Neural cell (in vitro differentiated cells): ENCODE measurements at regions not wholly inside any gene's neighbourhood (a gene's known extent, or its start where the extent isn't known, plus 50 kb on each side); places are given as distances from the start of the nearest gene placed in this dataset.

Experiments used
- H2AFZ ChIP-seq: fragments of 200-600, 300-800 bp; sonication (generic), shearing (Covaris generic); 2 replicates; pipeline ENCODE4 v1.6.0; 2014; ENCODE audit warnings: low read depth, mild to moderate bottlenecking, antibody characterized with exemption, low read length, moderate library complexity
- H3F3A ChIP-seq: fragments of 200-600 bp; shearing (Covaris generic); 2 replicates; pipeline ENCODE4 v1.6.1; 2016; ENCODE audit warnings: mild to moderate bottlenecking, moderate library complexity, mixed read lengths, antibody characterized with exemption, low read length; ENCODE audit not compliant: insufficient read depth, poor library complexity, severe bottlenecking
- H3K27ac ChIP-seq: fragments of 200-600, 300-800 bp; sonication (generic), shearing (Covaris generic); 2 replicates; pipeline ENCODE4 v1.5.1; 2014; ENCODE audit warnings: mild to moderate bottlenecking, low read length, moderate library complexity
- H3K27me3 ChIP-seq: fragments of 300-800, 200-600 bp; sonication (generic), shearing (Covaris generic); 2 replicates; pipeline ENCODE4 v1.6.0; 2014; ENCODE audit warnings: mild to moderate bottlenecking, low read depth, low read length, moderate library complexity; ENCODE audit not compliant: insufficient read depth
- H3K36me3 ChIP-seq: fragments of 300-800, 200-600 bp; sonication (generic), shearing (Covaris generic); 2 replicates; pipeline ENCODE4 v1.5.1; 2014; ENCODE audit warnings: mild to moderate bottlenecking, antibody characterized with exemption, low read length, moderate library complexity; ENCODE audit not compliant: insufficient read depth
- H3K4me2 ChIP-seq: fragments of 300-800, 200-600 bp; sonication (generic), shearing (Covaris generic); 2 replicates; pipeline ENCODE4 v1.6.0; 2014; ENCODE audit warnings: mild to moderate bottlenecking, low read length
- H3K4me3 ChIP-seq: fragments of 300-800, 200-600 bp; sonication (generic), shearing (Covaris generic); 2 replicates; pipeline ENCODE4 v1.5.1; 2014; ENCODE audit warnings: mild to moderate bottlenecking, low read length, moderate library complexity
- H3K79me2 ChIP-seq: fragments of 200-600 bp; shearing (Covaris generic); replicated peaks from 2 replicates; pipeline ENCODE4 v1.6.0; 2014; ENCODE audit warnings: mild to moderate bottlenecking, low read length, moderate library complexity; ENCODE audit not compliant: insufficient read depth
- H3K9ac ChIP-seq: fragments of 300-800, 200-600 bp; sonication (generic), shearing (Covaris generic); 2 replicates; pipeline ENCODE4 v1.6.1; 2016; ENCODE audit warnings: mild to moderate bottlenecking, low read length, mixed read lengths
- H3K9me2 ChIP-seq: fragments of 200-600 bp; shearing (Covaris generic); 2 replicates; pipeline ENCODE4 v1.6.1; 2016; ENCODE audit warnings: mild to moderate bottlenecking, low read length, mixed read lengths; ENCODE audit not compliant: insufficient read depth
- H3K9me3 ChIP-seq: fragments of 200-600, 300-800 bp; sonication (generic), shearing (Covaris generic); 2 replicates; pipeline ENCODE4 v1.6.1; 2016; ENCODE audit warnings: mild to moderate bottlenecking, mixed run types, low read length, moderate library complexity, mixed read lengths
- H4K20me1 ChIP-seq: fragments of 200-600 bp; shearing (Covaris generic); 2 replicates; pipeline ENCODE4 v1.6.1; 2016; ENCODE audit warnings: mild to moderate bottlenecking, mixed run types; ENCODE audit not compliant: insufficient read depth
- CTCF ChIP-seq: fragments of 450-650 bp; IDR thresholded peaks from 2 replicates; pipeline ENCODE4 v1.5.1; 2014; ENCODE audit warnings: antibody characterized with exemption, mild to moderate bottlenecking, moderate library complexity; ENCODE audit not compliant: poor library complexity, severe bottlenecking
- EP300 ChIP-seq: fragments of 450-650 bp; conservative IDR thresholded peaks from 2 replicates; pipeline ENCODE4 v1.6.1; 2014; ENCODE audit warnings: antibody characterized with exemption, mild to moderate bottlenecking, moderate library complexity; ENCODE audit not compliant: poor library complexity, severe bottlenecking
- EZH2 ChIP-seq: fragments of 200-600, 300-800 bp; shearing (Covaris generic), sonication (generic); IDR thresholded peaks from 2 replicates; pipeline ENCODE4 v1.6.1; 2014; ENCODE audit warnings: antibody characterized with exemption, low read length, borderline replicate concordance, mild to moderate bottlenecking; ENCODE audit not compliant: insufficient read depth, poor library complexity, severe bottlenecking
- MXI1 ChIP-seq: fragments of 450-650 bp; conservative IDR thresholded peaks from 2 replicates; pipeline ENCODE4 v1.6.1; 2014; ENCODE audit warnings: antibody characterized with exemption, mild to moderate bottlenecking; ENCODE audit not compliant: poor library complexity, severe bottlenecking
- POLR2AphosphoS5 ChIP-seq: IDR thresholded peaks from 2 replicates; pipeline ENCODE4 v1.6.1; 2012
- RAD21 ChIP-seq: fragments of 450-650 bp; conservative IDR thresholded peaks from 2 replicates; pipeline ENCODE4 v1.6.1; 2014; ENCODE audit warnings: antibody characterized with exemption, mild to moderate bottlenecking, moderate library complexity
- SMC3 ChIP-seq: fragments of 450-650 bp; conservative IDR thresholded peaks from 2 replicates; pipeline ENCODE4 v1.6.1; 2014; ENCODE audit warnings: antibody characterized with exemption, mild to moderate bottlenecking, moderate library complexity; ENCODE audit not compliant: poor library complexity
- TAF1 ChIP-seq: IDR thresholded peaks from 2 replicates; pipeline ENCODE4 v1.6.1; 2012; ENCODE audit warnings: low read depth
- TF ChIP-seq, protein P1 (sequence below): IDR thresholded peaks from 2 replicates; pipeline ENCODE4 v1.6.1; 2012; ENCODE audit warnings: borderline replicate concordance

DNA sequence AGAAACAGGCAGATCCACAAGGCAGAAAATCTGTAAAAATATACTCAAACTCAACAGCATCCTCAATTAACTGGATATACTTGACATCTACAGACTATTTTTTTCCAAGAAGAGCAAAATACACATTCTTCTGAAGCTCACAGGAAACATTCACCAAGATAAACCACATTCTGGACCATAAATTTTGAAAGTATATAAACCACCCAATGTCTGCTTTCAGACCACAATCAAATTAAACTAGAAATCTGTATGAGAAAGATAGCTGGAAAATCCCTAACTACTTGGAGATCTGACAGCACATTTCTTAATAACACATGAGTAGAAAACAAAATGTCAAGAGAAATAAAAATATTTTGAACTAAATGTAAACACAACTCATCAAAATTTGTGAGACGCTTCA, 195.5 kb downstream of the ERMARD start:
- H3F3A ChIP-seq, result no peaks in the 10 kb centered on the region
- H3K9me3 ChIP-seq, result no peaks in the 10 kb centered on the region
- H2AFZ ChIP-seq, result no peak overlapping the region
- TF ChIP-seq MXI1, result no peak
- no peaks in the 10 kb centered on the region for H4K20me1 ChIP-seq
- no peak overlapping the region for H3K9ac ChIP-seq
- no peak overlapping the region for H3K27ac ChIP-seq
- H3K4me2 ChIP-seq, result no peak overlapping the region
- no peaks in the 10 kb centered on the region for H3K79me2 ChIP-seq
- no peaks in the 10 kb centered on the region for H3K9me2 ChIP-seq
- no peaks in the 10 kb centered on the region for H3K36me3 ChIP-seq
- no peaks in the 10 kb centered on the region for H3K27me3 ChIP-seq
- no peak overlapping the region for H3K4me3 ChIP-seq

GRCh38 chr6:169945117-169945516, 193.7 kb downstream of the ERMARD start:
- H3K9me2 ChIP-seq, result no peaks in the 10 kb centered on the region

More at GRCh38 chr6:169945117-169945516, 193.7 kb downstream of the ERMARD start:
- TF ChIP-seq RAD21 (no peak), TAF1 (no peak), POLR2AphosphoS5 (no peak), MXI1 (no peak), EP300 (no peak), SMC3 (no peak), EZH2 (no peak), CTCF (no peak)
- TF ChIP-seq, protein P1, sequence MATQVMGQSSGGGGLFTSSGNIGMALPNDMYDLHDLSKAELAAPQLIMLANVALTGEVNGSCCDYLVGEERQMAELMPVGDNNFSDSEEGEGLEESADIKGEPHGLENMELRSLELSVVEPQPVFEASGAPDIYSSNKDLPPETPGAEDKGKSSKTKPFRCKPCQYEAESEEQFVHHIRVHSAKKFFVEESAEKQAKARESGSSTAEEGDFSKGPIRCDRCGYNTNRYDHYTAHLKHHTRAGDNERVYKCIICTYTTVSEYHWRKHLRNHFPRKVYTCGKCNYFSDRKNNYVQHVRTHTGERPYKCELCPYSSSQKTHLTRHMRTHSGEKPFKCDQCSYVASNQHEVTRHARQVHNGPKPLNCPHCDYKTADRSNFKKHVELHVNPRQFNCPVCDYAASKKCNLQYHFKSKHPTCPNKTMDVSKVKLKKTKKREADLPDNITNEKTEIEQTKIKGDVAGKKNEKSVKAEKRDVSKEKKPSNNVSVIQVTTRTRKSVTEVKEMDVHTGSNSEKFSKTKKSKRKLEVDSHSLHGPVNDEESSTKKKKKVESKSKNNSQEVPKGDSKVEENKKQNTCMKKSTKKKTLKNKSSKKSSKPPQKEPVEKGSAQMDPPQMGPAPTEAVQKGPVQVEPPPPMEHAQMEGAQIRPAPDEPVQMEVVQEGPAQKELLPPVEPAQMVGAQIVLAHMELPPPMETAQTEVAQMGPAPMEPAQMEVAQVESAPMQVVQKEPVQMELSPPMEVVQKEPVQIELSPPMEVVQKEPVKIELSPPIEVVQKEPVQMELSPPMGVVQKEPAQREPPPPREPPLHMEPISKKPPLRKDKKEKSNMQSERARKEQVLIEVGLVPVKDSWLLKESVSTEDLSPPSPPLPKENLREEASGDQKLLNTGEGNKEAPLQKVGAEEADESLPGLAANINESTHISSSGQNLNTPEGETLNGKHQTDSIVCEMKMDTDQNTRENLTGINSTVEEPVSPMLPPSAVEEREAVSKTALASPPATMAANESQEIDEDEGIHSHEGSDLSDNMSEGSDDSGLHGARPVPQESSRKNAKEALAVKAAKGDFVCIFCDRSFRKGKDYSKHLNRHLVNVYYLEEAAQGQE, result no peak
- Histone ChIP-seq H3K4me2 (no peak overlapping the region), H3K4me3 (no peak overlapping the region), H2AFZ (no peak overlapping the region), H3F3A (no peaks in the 10 kb centered on the region), H3K27ac (no peak overlapping the region), H3K27me3 (no peaks in the 10 kb centered on the region), H3K9me3 (no peaks in the 10 kb centered on the region), H3K9ac (no peak overlapping the region), H3K36me3 (no peaks in the 10 kb centered on the region), H4K20me1 (no peaks in the 10 kb centered on the region), H3K79me2 (no peaks in the 10 kb centered on the region)
